NCI-H524 (cell line): ENCODE measurements at regions not wholly inside any gene's neighbourhood (a gene's known extent, or its start where the extent isn't known, plus 50 kb on each side); places are given as distances from the start of the nearest gene placed in this dataset.

Source experiments
- DNase-seq, 2 experiments: peaks; one replicate each; lab custom pipeline; 2025; lab: John Stamatoyannopoulos, UW

- no peak for DNase-seq
Measured at GRCh38 chr6:132244744-132245143, 156.5 kb downstream of the MOXD1 start.

- DNase-seq, result no peak
Measured at GRCh38 chr6:132236744-132237143, 164.5 kb downstream of the MOXD1 start.

GRCh38 chr6:132236281-132236680 lies 165.0 kb downstream of the MOXD1 start:
- DNase-seq, result no peak

GRCh38 chr6:132235596-132236280 lies 165.5 kb downstream of the MOXD1 start:
- no peak for DNase-seq

- no peak for DNase-seq
Measured at GRCh38 chr6:132234356-132234755, 166.9 kb downstream of the MOXD1 start.

GRCh38 chr6:132231121-132231884 lies 170.0 kb downstream of the MOXD1 start:
- no peak for DNase-seq

- no peak for DNase-seq
Measured at GRCh38 chr6:132228894-132229293, 172.4 kb downstream of the MOXD1 start.

- DNase-seq, result no peak
Measured at GRCh38 chr6:132227904-132228303, 173.4 kb downstream of the MOXD1 start.

- no peak for DNase-seq
Measured at GRCh38 chr6:132224943-132225342, 176.3 kb downstream of the MOXD1 start.

GRCh38 chr6:132220800-132221199 lies 180.5 kb downstream of the MOXD1 start:
- DNase-seq, result no peak

GRCh38 chr6:132219901-132220300 lies 181.4 kb downstream of the MOXD1 start:
- DNase-seq, result no peak

- peak in 1 of 2 experiments; percentile 26 for DNase-seq
Measured at GRCh38 chr6:132218059-132218696, 183.1 kb downstream of the MOXD1 start.

GRCh38 chr6:132215805-132216204 lies 185.5 kb downstream of the MOXD1 start:
- DNase-seq, result no peak

- no peak for DNase-seq
Measured at GRCh38 chr6:132214716-132215115, 186.6 kb downstream of the MOXD1 start.

GRCh38 chr6:132213732-132214131 lies 187.5 kb downstream of the MOXD1 start:
- DNase-seq, result no peak

- no peak for DNase-seq
Measured at GRCh38 chr6:132213191-132213590, 188.1 kb downstream of the MOXD1 start.

- DNase-seq, result no peak
Measured at GRCh38 chr6:132210886-132211563, 190.2 kb downstream of the MOXD1 start.

- DNase-seq, result no peak
Measured at GRCh38 chr6:132209351-132209750, 191.9 kb downstream of the MOXD1 start.

GRCh38 chr6:132207991-132208390 lies 193.3 kb downstream of the MOXD1 start:
- no peak for DNase-seq

GRCh38 chr6:132205946-132206345 lies 195.3 kb downstream of the MOXD1 start:
- no peak for DNase-seq

GRCh38 chr6:132204591-132204990 lies 196.7 kb downstream of the MOXD1 start:
- no peak for DNase-seq

GRCh38 chr6:132202574-132202973 lies 198.7 kb downstream of the MOXD1 start:
- DNase-seq, result no peak
